ENCODE measurements at regions not wholly inside any gene's neighbourhood (a gene's known extent, or its start where the extent isn't known, plus 50 kb on each side); places are given as distances from the start of the nearest gene placed in this dataset.

DNA sequence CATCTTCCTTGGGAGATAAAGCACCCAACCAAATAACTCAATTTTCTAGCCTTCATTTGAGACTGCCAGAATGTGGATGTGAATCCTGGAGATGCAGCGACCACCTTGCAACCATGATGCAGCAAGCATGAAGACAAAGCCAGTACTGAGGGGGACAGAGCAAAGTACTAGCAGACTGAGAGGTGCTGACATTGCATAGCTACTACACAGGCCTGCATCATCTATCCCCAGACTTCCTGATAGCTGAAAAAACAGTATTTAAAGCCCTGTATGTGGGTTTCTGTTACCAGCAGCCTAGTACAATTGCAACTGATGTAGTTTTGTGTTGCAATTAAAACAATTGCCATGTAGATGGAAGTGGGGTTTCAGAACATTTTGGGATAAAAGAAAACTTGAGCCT lies 146.3 kb upstream of the VEPH1 start:
- no peak for TF ChIP-seq POLR2A (IDR thresholded peaks at IDR 0.05)
- TF ChIP-seq, protein P1, sequence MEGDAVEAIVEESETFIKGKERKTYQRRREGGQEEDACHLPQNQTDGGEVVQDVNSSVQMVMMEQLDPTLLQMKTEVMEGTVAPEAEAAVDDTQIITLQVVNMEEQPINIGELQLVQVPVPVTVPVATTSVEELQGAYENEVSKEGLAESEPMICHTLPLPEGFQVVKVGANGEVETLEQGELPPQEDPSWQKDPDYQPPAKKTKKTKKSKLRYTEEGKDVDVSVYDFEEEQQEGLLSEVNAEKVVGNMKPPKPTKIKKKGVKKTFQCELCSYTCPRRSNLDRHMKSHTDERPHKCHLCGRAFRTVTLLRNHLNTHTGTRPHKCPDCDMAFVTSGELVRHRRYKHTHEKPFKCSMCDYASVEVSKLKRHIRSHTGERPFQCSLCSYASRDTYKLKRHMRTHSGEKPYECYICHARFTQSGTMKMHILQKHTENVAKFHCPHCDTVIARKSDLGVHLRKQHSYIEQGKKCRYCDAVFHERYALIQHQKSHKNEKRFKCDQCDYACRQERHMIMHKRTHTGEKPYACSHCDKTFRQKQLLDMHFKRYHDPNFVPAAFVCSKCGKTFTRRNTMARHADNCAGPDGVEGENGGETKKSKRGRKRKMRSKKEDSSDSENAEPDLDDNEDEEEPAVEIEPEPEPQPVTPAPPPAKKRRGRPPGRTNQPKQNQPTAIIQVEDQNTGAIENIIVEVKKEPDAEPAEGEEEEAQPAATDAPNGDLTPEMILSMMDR (IDR thresholded peaks at IDR 0.05), result no peak

Measured in upper lobe of left lung (tissue), 4 donors.